DMS53 treated with DMSO at 0.1 percent for 48 hours (cell line): ENCODE measurements at regions not wholly inside any gene's neighbourhood (a gene's known extent, or its start where the extent isn't known, plus 50 kb on each side); places are given as distances from the start of the nearest gene placed in this dataset.
"Not testable (repeated sequence)": the region's sequence is repeated elsewhere in the genome, so short reads cannot be mapped to it uniquely, and the experiment has no call there.

Experiments
- DNase-seq: peaks from one replicate; lab custom pipeline; 2025; ENCODE audit not compliant: unreplicated experiment; lab: John Stamatoyannopoulos, UW

- no peak for DNase-seq
Observed at GRCh38 chr18:5024741-5025140, 172.3 kb downstream of the AKAIN1 start.

- DNase-seq = no peak
Observed at GRCh38 chr18:5021558-5021957, 175.5 kb downstream of the AKAIN1 start.

GRCh38 chr18:5015213-5015612 is 181.8 kb downstream of the AKAIN1 start:
- no peak for DNase-seq

GRCh38 chr18:5004031-5004820 is 192.8 kb downstream of the AKAIN1 start:
- DNase-seq = not testable (repeated sequence)

GRCh38 chr18:4994710-4995109 is 202.3 kb downstream of the AKAIN1 start:
- DNase-seq = no peak

GRCh38 chr18:4987452-4988405 is 209.3 kb downstream of the AKAIN1 start:
- DNase-seq = no peak

- DNase-seq = no peak
Observed at GRCh38 chr18:4986677-4987076, 210.4 kb downstream of the AKAIN1 start.

- DNase-seq = no peak
Observed at GRCh38 chr18:4986066-4986465, 211.0 kb downstream of the AKAIN1 start.

- no peak for DNase-seq
Observed at GRCh38 chr18:4961121-4961909, 235.7 kb downstream of the AKAIN1 start.

- DNase-seq = no peak
Observed at GRCh38 chr18:4960578-4960977, 236.5 kb downstream of the AKAIN1 start.

GRCh38 chr18:4931209-4931608 is 265.8 kb downstream of the AKAIN1 start:
- DNase-seq = no peak

- DNase-seq = no peak
Observed at GRCh38 chr18:4921548-4921947, 275.5 kb downstream of the AKAIN1 start.

GRCh38 chr18:4917509-4917908 is 279.5 kb downstream of the AKAIN1 start:
- not testable (repeated sequence) for DNase-seq

- no peak for DNase-seq
Observed at GRCh38 chr18:4908328-4908727, 288.7 kb downstream of the AKAIN1 start.

- DNase-seq = no peak
Observed at GRCh38 chr18:4906856-4907255, 290.2 kb downstream of the AKAIN1 start.

GRCh38 chr18:4888251-4889040 is 308.6 kb downstream of the AKAIN1 start:
- DNase-seq = no peak

GRCh38 chr18:4878480-4878879 is 318.6 kb downstream of the AKAIN1 start:
- no peak for DNase-seq

GRCh38 chr18:4871197-4871596 is 325.9 kb downstream of the AKAIN1 start:
- no peak for DNase-seq

GRCh38 chr18:4870177-4870773 is 326.8 kb downstream of the AKAIN1 start:
- no peak for DNase-seq

GRCh38 chr18:4869155-4869554 is 327.9 kb downstream of the AKAIN1 start:
- no peak for DNase-seq
